MG63 (cell line): ENCODE measurements at regions not wholly inside any gene's neighbourhood (a gene's known extent, or its start where the extent isn't known, plus 50 kb on each side); places are given as distances from the start of the nearest gene placed in this dataset.
"Not testable (repeated sequence)": the region's sequence is repeated elsewhere in the genome, so short reads cannot be mapped to it uniquely, and the experiment has no call there.

Experiments
- DNase-seq: peaks from one replicate; pipeline ENCODE4 v3.0.0-alpha.2; 2020
- H3K27me3 ChIP-seq: fragments of 250-450 bp; sonication (Bioruptor Pico); 2 replicates; pipeline ENCODE4 v1.5.1; 2020; ENCODE audit warnings: mild to moderate bottlenecking, moderate library complexity
- H3K36me3 ChIP-seq: fragments of 250-450 bp; sonication (Bioruptor Pico); 2 replicates; pipeline ENCODE4 v1.5.1; 2020; ENCODE audit warnings: mild to moderate bottlenecking, moderate library complexity
- H3K4me3 ChIP-seq: fragments of 250-450 bp; sonication (Bioruptor Pico); 2 replicates; pipeline ENCODE4 v1.5.1; 2020; ENCODE audit warnings: mild to moderate bottlenecking, moderate library complexity
- H3K9me3 ChIP-seq: fragments of 250-450 bp; sonication (Bioruptor Pico); 2 replicates; pipeline ENCODE4 v1.5.1; 2020; ENCODE audit warnings: mild to moderate bottlenecking, moderate library complexity

GRCh38 chr10:7007600-7008190 is 403.1 kb downstream of the SFMBT2 start:
- H3K9me3 ChIP-seq = no peaks in the 10 kb centered on the region
- H3K4me3 ChIP-seq = no peak overlapping the region
- H3K27me3 ChIP-seq = peaks cover 6% of the 10 kb centered on the region; the same call in 1 of the 2 replicates
- no peaks in the 10 kb centered on the region for H3K36me3 ChIP-seq
- DNase-seq = no peak

- H3K36me3 ChIP-seq = no peaks in the 10 kb centered on the region
- DNase-seq = no peak
- no peak overlapping the region for H3K4me3 ChIP-seq
- no peaks in the 10 kb centered on the region for H3K9me3 ChIP-seq
- peaks cover 3% of the 10 kb centered on the region; the same call in 1 of the 2 replicates for H3K27me3 ChIP-seq
Measured at GRCh38 chr10:7006566-7006965, 404.3 kb downstream of the SFMBT2 start.

DNA sequence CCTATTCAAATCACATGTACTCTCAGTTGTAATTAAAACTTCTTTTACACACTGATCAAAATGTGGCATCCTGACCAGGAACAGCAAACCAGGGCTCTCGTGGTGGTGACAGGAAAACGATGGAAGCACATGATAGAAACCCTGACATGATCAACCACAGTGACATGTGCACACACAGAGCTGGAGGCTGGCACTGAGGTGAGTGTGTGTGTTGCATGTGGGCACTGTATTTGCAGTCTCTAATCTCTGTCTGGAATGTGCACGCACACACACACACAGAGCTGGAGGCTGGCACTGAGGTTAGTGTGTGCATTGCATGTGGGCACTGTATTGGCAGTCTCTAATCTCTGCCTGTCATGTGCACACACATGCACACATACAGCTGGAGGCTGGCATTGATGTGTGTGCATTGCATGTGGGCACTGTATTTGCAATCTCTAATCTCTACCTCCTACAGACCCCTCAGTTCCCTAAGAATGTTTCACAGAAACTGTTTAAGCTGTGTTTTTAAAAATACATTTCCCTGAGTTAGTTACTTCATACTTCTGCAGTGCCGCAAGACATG is 406.9 kb downstream of the SFMBT2 start:
- no peak overlapping the region for H3K4me3 ChIP-seq
- DNase-seq = no peak

DNA sequence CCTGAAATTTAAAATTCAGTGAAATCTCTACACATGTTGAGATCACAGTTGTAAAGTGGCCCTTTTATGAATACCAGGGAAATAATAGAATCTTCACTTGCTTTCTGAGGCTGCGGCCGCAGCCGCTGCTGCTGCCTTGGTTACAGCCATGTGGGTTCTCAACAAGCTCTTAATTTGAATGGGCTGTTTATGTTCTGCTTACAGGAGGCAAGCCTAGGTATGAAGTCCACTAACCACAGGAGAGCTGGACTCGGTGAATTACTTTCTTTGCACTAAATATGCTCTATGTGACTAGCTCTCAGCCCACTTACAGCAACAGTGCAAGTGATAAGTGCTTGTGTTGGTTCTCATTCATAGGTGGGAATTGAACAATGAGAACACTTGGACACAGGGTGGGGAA is 410.8 kb downstream of the SFMBT2 start:
- Histone ChIP-seq H3K36me3 (no peaks in the 10 kb centered on the region), H3K9me3 (no peaks in the 10 kb centered on the region), H3K27me3 (peaks cover 3% of the 10 kb centered on the region; the same call in 1 of the 2 replicates), H3K4me3 (no peak overlapping the region)
- DNase-seq = no peak

More for the DNA sequence above, 406.9 kb downstream of the SFMBT2 start:
- Histone ChIP-seq H3K36me3 (no peaks in the 10 kb centered on the region), H3K27me3 (peaks cover 3% of the 10 kb centered on the region; the same call in 1 of the 2 replicates), H3K9me3 (no peaks in the 10 kb centered on the region)

DNA sequence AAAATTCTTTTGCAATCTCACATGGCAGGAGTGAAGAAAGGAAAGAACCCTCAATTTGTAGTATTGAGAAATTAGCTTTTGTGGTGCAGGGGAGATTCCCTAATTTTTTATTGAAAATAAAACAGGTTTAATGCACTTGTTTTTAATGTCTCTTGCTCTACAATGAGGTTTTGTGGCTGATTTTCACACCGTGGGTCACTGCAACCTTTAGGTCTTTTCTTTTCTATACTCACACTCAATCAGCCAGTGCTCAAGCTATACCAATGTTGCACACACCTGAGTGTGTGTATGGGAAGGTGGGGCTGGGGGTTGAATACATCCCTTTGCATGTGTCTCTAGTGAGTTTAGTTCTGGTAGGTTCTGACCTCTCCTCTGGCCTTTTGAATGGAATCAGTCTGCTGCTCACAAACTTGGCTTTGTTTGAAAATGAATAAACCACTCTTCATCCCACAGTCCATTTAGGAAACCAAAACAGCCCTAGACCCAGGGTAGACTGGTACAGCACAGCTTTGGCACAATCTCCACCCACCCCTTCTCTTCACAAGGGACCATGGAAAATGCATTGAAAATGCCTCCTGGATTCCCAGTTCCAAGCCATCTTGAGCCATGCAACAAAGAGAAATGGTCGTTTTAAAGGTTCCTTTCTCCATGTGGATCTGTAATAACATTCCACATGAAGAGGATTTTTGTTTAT is 411.5 kb downstream of the SFMBT2 start:
- Histone ChIP-seq H3K27me3 (peaks cover 3% of the 10 kb centered on the region; the same call in 1 of the 2 replicates), H3K9me3 (no peaks in the 10 kb centered on the region), H3K4me3 (no peak overlapping the region), H3K36me3 (no peaks in the 10 kb centered on the region)
- no peak for DNase-seq

- no peak for DNase-seq
- Histone ChIP-seq H3K4me3 (no peak overlapping the region), H3K36me3 (no peaks in the 10 kb centered on the region), H3K9me3 (no peaks in the 10 kb centered on the region), H3K27me3 (no peaks in the 10 kb centered on the region)
Measured at GRCh38 chr10:6997509-6997908, 413.3 kb downstream of the SFMBT2 start.

DNA sequence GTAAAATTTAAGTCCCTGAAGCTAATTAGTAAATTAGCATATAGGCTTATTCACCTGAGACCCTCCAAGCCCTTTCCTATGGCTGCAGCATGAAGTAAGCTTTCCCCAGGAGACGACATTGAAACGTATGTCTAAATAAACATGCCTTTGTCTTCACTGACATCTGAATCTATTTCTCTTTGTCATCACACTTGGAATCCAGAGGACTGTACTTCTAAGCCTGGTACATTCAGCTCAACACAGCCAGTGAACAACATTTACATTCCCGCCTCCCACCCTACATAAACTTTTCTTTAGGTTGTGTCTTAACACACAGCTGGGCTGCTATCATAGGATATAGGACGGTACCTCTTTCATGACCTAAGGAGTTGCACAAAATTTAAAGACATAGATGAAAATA is 414.4 kb downstream of the SFMBT2 start:
- DNase-seq = no peak
- Histone ChIP-seq H3K9me3 (no peaks in the 10 kb centered on the region), H3K27me3 (no peaks in the 10 kb centered on the region), H3K4me3 (no peak overlapping the region), H3K36me3 (no peaks in the 10 kb centered on the region)

GRCh38 chr10:6995831-6996230 is 415.0 kb downstream of the SFMBT2 start:
- no peak for DNase-seq
- Histone ChIP-seq H3K27me3 (no peaks in the 10 kb centered on the region), H3K36me3 (no peaks in the 10 kb centered on the region), H3K9me3 (no peaks in the 10 kb centered on the region), H3K4me3 (no peak overlapping the region)

GRCh38 chr10:6995341-6995740 is 415.3 kb upstream of the PRKCQ start:
- no peak for DNase-seq
- Histone ChIP-seq H3K27me3 (no peaks in the 10 kb centered on the region), H3K9me3 (no peaks in the 10 kb centered on the region), H3K36me3 (no peaks in the 10 kb centered on the region), H3K4me3 (no peak overlapping the region)

DNA sequence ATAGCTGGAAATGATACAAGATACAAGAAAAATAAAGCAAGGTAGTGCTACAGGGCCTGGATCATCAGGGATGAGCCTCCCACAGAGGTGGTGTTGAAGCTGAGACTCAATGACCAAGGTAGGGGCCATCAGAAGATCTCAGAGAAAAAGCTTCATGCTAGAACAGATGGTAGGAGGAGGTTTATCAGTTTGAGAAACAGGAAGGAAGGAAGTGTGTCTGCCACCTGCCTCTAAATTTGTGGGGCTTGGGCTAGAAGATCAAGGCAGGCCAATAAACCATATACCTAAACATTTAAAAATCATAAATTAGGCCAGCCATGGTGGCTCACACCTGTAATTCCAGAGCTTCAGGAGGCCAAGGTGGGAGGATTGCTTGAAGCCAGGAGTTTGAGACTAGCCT is 410.8 kb upstream of the PRKCQ start:
- no peak for DNase-seq
- no peaks in the 10 kb centered on the region for H3K36me3 ChIP-seq
- H3K9me3 ChIP-seq = no peaks in the 10 kb centered on the region
- H3K4me3 ChIP-seq = no peak overlapping the region
- no peaks in the 10 kb centered on the region for H3K27me3 ChIP-seq

GRCh38 chr10:6988654-6989053 is 408.6 kb upstream of the PRKCQ start:
- H3K27me3 ChIP-seq = no peaks in the 10 kb centered on the region
- no peak for DNase-seq
- no peak overlapping the region for H3K4me3 ChIP-seq
- no peaks in the 10 kb centered on the region for H3K36me3 ChIP-seq
- H3K9me3 ChIP-seq = no peaks in the 10 kb centered on the region

DNA sequence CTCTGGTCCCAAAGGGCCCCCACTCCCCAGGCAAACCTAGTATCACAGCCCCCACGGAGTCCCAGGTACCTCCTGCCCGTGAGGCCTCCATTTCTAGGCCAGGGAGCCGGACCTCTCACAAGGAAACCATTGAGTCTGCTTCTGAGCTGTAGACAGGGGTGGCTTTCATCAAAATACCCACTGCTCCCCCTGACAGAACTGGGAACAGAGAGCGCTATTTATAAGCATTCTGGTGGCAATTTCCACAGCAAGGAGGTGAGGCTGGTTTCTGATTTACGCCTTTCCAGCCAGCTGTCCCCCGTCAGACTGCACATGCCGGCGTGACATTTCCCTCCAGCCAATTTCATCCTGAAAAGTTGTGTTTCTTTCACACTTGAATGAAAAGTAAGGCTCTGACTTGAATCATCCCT is 407.5 kb upstream of the PRKCQ start:
- no peak for DNase-seq
- Histone ChIP-seq H3K4me3 (no peak overlapping the region), H3K27me3 (no peaks in the 10 kb centered on the region), H3K36me3 (no peaks in the 10 kb centered on the region), H3K9me3 (no peaks in the 10 kb centered on the region)

DNA sequence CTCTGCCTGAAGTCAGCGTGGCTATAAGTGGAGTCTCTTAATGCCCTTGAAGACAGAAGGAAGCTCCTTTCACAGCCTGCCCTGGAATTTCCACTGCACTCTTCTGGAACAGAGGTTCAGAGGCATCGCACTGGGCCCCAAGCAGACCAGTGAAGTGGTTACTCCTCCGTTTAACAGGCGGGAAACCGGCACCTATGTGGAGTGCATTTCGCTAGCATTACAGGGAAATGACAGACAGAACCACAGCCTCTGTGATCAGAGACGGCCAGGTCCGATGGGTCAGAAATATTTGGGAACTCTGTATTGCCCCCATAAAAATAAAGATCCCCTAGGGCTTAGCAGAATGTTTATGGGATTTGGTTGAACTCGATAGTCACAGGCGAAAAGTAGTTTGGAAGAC is 406.9 kb upstream of the PRKCQ start:
- Histone ChIP-seq H3K4me3 (no peak overlapping the region), H3K27me3 (no peaks in the 10 kb centered on the region), H3K36me3 (no peaks in the 10 kb centered on the region), H3K9me3 (no peaks in the 10 kb centered on the region)
- no peak for DNase-seq

GRCh38 chr10:6985644-6986043 is 405.6 kb upstream of the PRKCQ start:
- no peak for DNase-seq
- Histone ChIP-seq H3K36me3 (no peaks in the 10 kb centered on the region), H3K4me3 (no peak overlapping the region), H3K27me3 (no peaks in the 10 kb centered on the region), H3K9me3 (no peaks in the 10 kb centered on the region)

DNA sequence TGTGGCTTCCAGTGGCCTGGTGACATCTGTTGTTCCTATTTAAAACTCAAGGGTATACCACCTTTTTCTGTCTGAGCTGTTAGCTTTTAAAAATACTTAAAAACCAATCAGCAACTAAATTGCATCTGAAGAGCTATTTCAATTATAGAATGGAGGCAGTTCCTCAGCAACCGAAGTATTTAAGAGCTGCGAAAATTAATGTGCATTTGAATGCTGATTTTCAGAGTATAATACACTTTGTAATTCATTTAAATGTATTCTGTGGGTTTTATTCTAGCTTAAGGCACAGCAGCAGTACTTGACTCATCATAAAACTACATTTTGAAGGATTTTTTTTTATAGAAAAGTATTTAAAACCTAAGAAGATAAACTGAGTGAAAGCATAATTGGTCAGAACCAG is 404.9 kb upstream of the PRKCQ start:
- no peaks in the 10 kb centered on the region for H3K27me3 ChIP-seq
- H3K36me3 ChIP-seq = no peaks in the 10 kb centered on the region
- no peak for DNase-seq
- no peaks in the 10 kb centered on the region for H3K9me3 ChIP-seq
- H3K4me3 ChIP-seq = no peak overlapping the region

- H3K36me3 ChIP-seq, H3K4me3 ChIP-seq, H3K27me3 ChIP-seq, H3K9me3 ChIP-seq, DNase-seq: not testable (repeated sequence)
Measured at GRCh38 chr10:6984016-6984415, 403.9 kb upstream of the PRKCQ start.

DNA sequence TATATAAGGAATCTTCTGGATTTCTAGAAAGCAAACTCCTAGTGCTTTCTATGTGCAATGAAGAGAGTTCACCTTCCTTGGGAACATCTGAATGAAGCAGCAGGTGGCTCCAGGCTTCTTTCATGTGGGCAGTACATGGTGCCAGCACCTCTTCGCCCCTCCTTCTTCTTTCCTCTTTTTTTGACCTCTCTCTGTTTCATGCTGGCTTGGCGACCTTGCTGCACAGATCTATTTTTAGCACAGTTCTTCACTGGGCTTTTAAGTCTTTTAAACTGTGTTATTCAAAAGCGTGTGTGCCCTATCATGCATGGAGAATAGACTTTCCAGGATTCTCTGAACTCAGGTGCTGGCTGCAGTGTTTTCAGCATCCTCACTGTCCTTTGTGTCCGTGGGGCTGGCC is 400.3 kb upstream of the PRKCQ start:
- H3K27me3 ChIP-seq = no peaks in the 10 kb centered on the region; the same call in 1 of the 2 replicates
- H3K4me3 ChIP-seq = no peak overlapping the region
- DNase-seq = no peak
- H3K36me3 ChIP-seq = no peaks in the 10 kb centered on the region
- H3K9me3 ChIP-seq = no peaks in the 10 kb centered on the region

DNA sequence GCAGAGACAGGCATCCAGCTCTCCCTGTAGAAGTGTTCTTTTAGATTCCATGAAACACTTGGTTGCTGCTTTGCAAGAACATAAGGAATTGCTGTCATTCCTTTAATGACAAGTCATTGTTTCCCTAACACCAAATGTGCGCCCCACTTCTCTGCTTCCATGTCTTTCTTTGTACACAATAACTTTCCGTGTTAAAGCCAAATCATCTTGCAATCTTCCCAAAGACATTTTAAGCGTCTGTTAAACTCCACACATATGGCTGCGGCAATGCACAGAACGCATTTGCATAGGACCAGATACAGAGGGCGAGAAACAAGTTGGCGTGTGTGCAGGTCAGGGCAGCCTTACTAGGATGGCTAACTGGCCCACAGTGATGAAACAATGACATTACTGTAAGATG is 399.3 kb upstream of the PRKCQ start:
- no peaks in the 10 kb centered on the region for H3K36me3 ChIP-seq
- no peak for DNase-seq
- H3K4me3 ChIP-seq = no peak overlapping the region
- no peaks in the 10 kb centered on the region; the same call in 1 of the 2 replicates for H3K27me3 ChIP-seq
- no peaks in the 10 kb centered on the region for H3K9me3 ChIP-seq
